ENCODE measurements at regions not wholly inside any gene's neighbourhood (a gene's known extent, or its start where the extent isn't known, plus 50 kb on each side); places are given as distances from the start of the nearest gene placed in this dataset.
"Not testable (repeated sequence)": the region's sequence is repeated elsewhere in the genome, so short reads cannot be mapped to it uniquely, and the experiment has no call there.

- DNase-seq: not testable (repeated sequence)
Observed at GRCh38 chr1:170457325-170458050, 74.5 kb upstream of the GORAB start.

GRCh38 chr1:170460001-170460400 lies 72.0 kb upstream of the GORAB start:
- no peak for DNase-seq

GRCh38 chr1:170460414-170461155 lies 71.4 kb upstream of the GORAB start:
- DNase-seq: no peak

DNA sequence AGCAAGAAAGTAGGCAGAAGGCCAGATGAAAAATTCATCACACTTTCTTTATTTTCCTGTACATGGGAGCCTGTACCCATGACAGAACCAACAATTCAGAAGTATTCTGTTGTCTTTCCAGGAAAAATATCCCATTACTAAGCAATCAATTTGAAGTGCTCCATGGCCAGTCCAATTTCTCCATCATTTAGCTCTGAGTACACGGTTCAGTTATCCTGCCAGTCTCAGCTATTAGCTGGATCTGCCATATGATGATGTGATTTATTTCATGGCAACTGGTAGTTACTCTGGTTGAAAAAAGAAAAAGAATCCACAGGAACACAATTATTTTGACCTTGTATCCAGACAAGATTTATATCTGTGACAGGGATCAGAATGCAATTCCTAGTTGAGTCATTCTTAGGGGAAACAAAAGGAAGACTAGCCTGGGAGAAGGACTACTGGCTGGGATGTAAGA lies 70.6 kb upstream of the GORAB start:
- no peak for DNase-seq

- no peak for DNase-seq
Observed at GRCh38 chr1:170461762-170462384, 70.1 kb upstream of the GORAB start.

DNA sequence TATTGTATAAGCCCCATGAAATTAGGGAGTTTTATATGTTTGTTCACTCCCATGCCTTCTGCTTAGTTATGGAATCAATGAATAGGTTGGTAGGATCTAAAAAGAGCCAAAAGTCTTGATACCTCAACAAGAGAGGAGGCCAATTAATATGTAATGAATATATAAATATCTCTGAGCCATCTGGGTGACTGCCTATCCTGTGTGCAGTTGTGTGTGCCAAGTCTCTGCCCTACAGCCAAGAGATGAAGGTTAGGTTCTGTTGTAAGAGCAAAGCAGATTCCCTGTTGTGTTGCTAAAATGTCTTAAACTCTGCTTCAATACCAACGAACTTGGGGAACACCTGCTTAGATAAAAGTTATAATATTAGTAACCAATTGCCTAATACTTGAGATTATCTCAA lies 61.8 kb upstream of the GORAB start:
- no peak for DNase-seq

DNA sequence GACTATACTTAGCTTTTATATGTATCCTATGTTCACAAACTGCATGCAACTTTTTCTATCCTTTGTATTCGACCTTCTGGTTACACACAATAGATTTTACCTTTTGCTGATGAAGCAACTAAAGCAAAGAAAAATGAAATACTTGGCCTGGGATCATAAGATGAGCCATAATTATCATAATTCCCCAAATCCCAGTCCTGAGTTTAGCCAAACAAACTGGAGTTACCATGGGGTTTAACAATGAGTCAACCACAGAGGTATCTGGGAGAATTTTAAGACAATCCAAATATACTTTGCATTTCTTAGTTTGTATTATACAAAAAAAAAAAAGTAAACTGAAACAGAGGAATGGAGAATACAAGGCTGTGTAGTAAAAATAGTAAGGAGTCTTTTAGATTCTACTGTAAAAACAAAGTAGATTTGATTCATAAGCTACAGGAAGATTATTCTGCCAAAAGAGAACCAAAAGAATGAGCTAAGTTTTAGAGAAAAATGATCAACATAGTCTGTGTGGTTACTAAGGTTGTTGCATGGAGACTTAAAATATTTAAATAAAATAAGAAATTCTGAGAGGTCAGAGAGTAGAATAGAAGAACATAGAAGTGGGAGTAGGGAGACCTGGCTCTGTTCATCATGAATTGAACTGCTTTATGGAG lies 60.4 kb upstream of the GORAB start:
- no peak for DNase-seq

- DNase-seq: no peak
Observed at GRCh38 chr1:170481000-170481399, 51.0 kb upstream of the GORAB start.
